ENCODE measurements at regions not wholly inside any gene's neighbourhood (a gene's known extent, or its start where the extent isn't known, plus 50 kb on each side); places are given as distances from the start of the nearest gene placed in this dataset.

- TF ChIP-seq CTCF (IDR thresholded peaks at IDR 0.05) = no peak
- TF ChIP-seq POLR2A (IDR thresholded peaks at IDR 0.05) = no peak
Measured at GRCh38 chr6:160891690-160892089, 99.9 kb upstream of the MAP3K4 start.
